ENCODE measurements at regions not wholly inside any gene's neighbourhood (a gene's known extent, or its start where the extent isn't known, plus 50 kb on each side); places are given as distances from the start of the nearest gene placed in this dataset.

DNA sequence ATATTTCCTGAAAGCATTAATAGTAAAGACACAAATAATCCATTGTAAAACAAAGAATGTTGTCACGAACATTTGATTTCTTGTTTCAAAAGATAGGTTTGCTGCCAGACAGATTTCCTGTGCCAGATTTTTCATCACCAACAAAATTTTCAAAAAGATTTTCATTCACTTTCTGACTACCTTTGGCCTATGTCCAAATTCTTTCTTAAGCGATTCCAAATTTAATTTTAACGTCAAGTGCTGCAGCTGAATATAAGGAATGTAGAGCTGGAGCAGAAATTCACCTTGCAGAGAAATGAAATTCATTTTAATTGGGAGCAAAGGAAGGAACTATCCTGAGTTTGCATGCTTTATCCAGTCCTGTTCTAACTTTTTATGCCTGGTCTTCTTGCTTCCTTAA, 277.4 kb downstream of the CCER1 start:
- TF ChIP-seq POLR2AphosphoS5 (IDR thresholded peaks at IDR 0.05; ENCODE audit: borderline replicate concordance, low read depth, low read length) (no peak), EZH2 (IDR thresholded peaks at IDR 0.05) (no peak)
